IMR-90 (cell line): ENCODE measurements at regions not wholly inside any gene's neighbourhood (a gene's known extent, or its start where the extent isn't known, plus 50 kb on each side); places are given as distances from the start of the nearest gene placed in this dataset.

ENCODE experiments used
- BHLHE40 ChIP-seq: fragments of 150-350 bp; IDR thresholded peaks from 2 replicates; pipeline ENCODE4 v1.6.1; 2016; ENCODE audit warnings: mild to moderate bottlenecking, low read depth, low read length
- CEBPB ChIP-seq: IDR thresholded peaks from 2 replicates; pipeline ENCODE4 v1.6.1; 2012; ENCODE audit warnings: low read depth, low read length, improper control_type of control experiment
- FOS ChIP-seq: fragments of 150-350 bp; IDR thresholded peaks from 2 replicates; pipeline ENCODE4 v1.6.1; 2016; ENCODE audit warnings: low read depth, low read length
- MAFK ChIP-seq: IDR thresholded peaks from 2 replicates; pipeline ENCODE4 v1.6.1; 2012; ENCODE audit warnings: low read depth, low read length, improper control_type of control experiment
- MAZ ChIP-seq: IDR thresholded peaks from 2 replicates; pipeline ENCODE4 v1.6.1; 2012; ENCODE audit warnings: low read depth, mild to moderate bottlenecking, low read length, improper control_type of control experiment, moderate library complexity, borderline replicate concordance
- MXI1 ChIP-seq: IDR thresholded peaks from 2 replicates; pipeline ENCODE4 v1.6.1; 2012; ENCODE audit warnings: low read depth, mild to moderate bottlenecking, low read length, moderate library complexity, borderline replicate concordance
- POLR2A ChIP-seq: IDR thresholded peaks from 2 replicates; pipeline ENCODE4 v1.6.1; 2012; ENCODE audit warnings: mild to moderate bottlenecking, low read depth, low read length
- RAD21 ChIP-seq: IDR thresholded peaks from 2 replicates; pipeline ENCODE4 v1.6.1; 2012; ENCODE audit warnings: low read length, improper control_type of control experiment
- RCOR1 ChIP-seq: IDR thresholded peaks from 2 replicates; pipeline ENCODE4 v1.6.1; 2012; ENCODE audit warnings: mild to moderate bottlenecking, low read length, improper control_type of control experiment; ENCODE audit not compliant: insufficient replicate concordance
- RFX5 ChIP-seq: IDR thresholded peaks from 2 replicates; pipeline ENCODE4 v1.8.0; 2012; ENCODE audit warnings: low read depth, mild to moderate bottlenecking, low read length, moderate library complexity
- SMC3 ChIP-seq: fragments of 150-350 bp; IDR thresholded peaks from 2 replicates; pipeline ENCODE4 v1.6.1; 2016; ENCODE audit warnings: low read depth, mild to moderate bottlenecking, antibody characterized with exemption, low read length, moderate library complexity
- TF ChIP-seq, protein P1 (sequence below): conservative IDR thresholded peaks from 2 replicates; pipeline ENCODE4 v1.5.1; 2012; ENCODE audit warnings: mild to moderate bottlenecking, low read depth, low read length, improper control_type of control experiment
- TF ChIP-seq, protein P2 (sequence below): fragments of 150-350 bp; IDR thresholded peaks from 2 replicates; pipeline ENCODE4 v1.6.1; 2017; ENCODE audit warnings: mild to moderate bottlenecking, antibody characterized with exemption, low read length, low read depth
- TF ChIP-seq, protein P3 (sequence below): fragments of 150-350 bp; IDR thresholded peaks from 2 replicates; pipeline ENCODE4 v1.6.1; 2016; ENCODE audit warnings: low read depth, mild to moderate bottlenecking, low read length, moderate library complexity, borderline replicate concordance

DNA sequence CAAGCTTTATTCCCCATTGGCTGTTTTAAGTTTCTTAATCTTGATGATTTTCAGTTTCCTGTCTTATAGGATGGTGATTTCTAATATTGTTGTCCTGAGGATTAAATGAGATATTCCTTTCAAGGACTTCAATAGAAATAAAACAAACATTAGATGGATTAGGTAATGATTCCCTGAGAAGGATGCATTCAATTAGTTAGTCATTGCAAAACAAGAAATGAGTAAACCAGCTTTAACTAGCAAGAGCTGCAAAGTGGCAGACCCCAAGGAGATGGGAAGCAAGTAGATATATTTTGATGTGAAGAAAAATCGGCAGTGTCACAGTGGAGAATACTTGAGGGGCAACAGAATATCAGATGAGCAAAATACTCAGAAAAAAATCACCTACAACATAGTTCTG is 849.1 kb downstream of the TUSC7 start:
- TF ChIP-seq, protein P1, sequence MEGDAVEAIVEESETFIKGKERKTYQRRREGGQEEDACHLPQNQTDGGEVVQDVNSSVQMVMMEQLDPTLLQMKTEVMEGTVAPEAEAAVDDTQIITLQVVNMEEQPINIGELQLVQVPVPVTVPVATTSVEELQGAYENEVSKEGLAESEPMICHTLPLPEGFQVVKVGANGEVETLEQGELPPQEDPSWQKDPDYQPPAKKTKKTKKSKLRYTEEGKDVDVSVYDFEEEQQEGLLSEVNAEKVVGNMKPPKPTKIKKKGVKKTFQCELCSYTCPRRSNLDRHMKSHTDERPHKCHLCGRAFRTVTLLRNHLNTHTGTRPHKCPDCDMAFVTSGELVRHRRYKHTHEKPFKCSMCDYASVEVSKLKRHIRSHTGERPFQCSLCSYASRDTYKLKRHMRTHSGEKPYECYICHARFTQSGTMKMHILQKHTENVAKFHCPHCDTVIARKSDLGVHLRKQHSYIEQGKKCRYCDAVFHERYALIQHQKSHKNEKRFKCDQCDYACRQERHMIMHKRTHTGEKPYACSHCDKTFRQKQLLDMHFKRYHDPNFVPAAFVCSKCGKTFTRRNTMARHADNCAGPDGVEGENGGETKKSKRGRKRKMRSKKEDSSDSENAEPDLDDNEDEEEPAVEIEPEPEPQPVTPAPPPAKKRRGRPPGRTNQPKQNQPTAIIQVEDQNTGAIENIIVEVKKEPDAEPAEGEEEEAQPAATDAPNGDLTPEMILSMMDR = no peak
- no peak for TF ChIP-seq CEBPB
- no peak for TF ChIP-seq RAD21
- no peak for TF ChIP-seq FOS
- TF ChIP-seq, protein P2, sequence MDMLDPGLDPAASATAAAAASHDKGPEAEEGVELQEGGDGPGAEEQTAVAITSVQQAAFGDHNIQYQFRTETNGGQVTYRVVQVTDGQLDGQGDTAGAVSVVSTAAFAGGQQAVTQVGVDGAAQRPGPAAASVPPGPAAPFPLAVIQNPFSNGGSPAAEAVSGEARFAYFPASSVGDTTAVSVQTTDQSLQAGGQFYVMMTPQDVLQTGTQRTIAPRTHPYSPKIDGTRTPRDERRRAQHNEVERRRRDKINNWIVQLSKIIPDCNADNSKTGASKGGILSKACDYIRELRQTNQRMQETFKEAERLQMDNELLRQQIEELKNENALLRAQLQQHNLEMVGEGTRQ = no peak
- no peak for TF ChIP-seq POLR2A
- no peak for TF ChIP-seq BHLHE40
- TF ChIP-seq MXI1 = no peak
- no peak for TF ChIP-seq RFX5
- no peak for TF ChIP-seq SMC3
- TF ChIP-seq MAZ = no peak
- TF ChIP-seq RCOR1 = no peak
- TF ChIP-seq MAFK = no peak
- TF ChIP-seq, protein P3, sequence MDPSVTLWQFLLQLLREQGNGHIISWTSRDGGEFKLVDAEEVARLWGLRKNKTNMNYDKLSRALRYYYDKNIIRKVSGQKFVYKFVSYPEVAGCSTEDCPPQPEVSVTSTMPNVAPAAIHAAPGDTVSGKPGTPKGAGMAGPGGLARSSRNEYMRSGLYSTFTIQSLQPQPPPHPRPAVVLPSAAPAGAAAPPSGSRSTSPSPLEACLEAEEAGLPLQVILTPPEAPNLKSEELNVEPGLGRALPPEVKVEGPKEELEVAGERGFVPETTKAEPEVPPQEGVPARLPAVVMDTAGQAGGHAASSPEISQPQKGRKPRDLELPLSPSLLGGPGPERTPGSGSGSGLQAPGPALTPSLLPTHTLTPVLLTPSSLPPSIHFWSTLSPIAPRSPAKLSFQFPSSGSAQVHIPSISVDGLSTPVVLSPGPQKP = no peak
